HEK293 (cell line): ENCODE measurements at regions not wholly inside any gene's neighbourhood (a gene's known extent, or its start where the extent isn't known, plus 50 kb on each side); places are given as distances from the start of the nearest gene placed in this dataset.

ENCODE experiments used
- CTCF ChIA-PET: fragments of 350-600 bp; formaldehyde crosslinking; extraction: SDS; loops from one replicate; lab custom pipeline; 2021; ENCODE audit warnings: antibody characterized with exemption; lab: Yijun Ruan, JAX
- POLR2A ChIA-PET: fragments of 300-600 bp; formaldehyde crosslinking; extraction: SDS; loops from one replicate; lab custom pipeline; 2020; ENCODE audit warnings: antibody characterized with exemption, inconsistent platforms; lab: Yijun Ruan, JAX
- H3K27ac ChIP-seq: fragments of 200-500 bp; sonication (Bioruptor generic); 2 replicates; pipeline ENCODE4 v1.5.1; 2014; ENCODE audit warnings: low read depth, low read length, control low read depth, inconsistent platforms; ENCODE audit errors: extremely low read depth
- H3K36me3 ChIP-seq, 2 experiments: fragments of 200-500 bp in 1 of 2; sonication (Bioruptor generic) in 1 of 2; 1 replicate in 1 of 2; 2 replicates in 1 of 2; pipeline ENCODE4 v1.5.1; 2014 to 2017; ENCODE audit warnings: inconsistent platforms in 2 of 2, low read length in 2 of 2; ENCODE audit not compliant: control insufficient read depth in 2 of 2, insufficient read depth in 1 of 2
- H3K4me1 ChIP-seq: fragments of 200-500 bp; sonication (Bioruptor generic); 2 replicates; pipeline ENCODE4 v1.5.1; 2014; ENCODE audit warnings: mild to moderate bottlenecking, low read length, inconsistent platforms; ENCODE audit not compliant: control insufficient read depth, insufficient read depth
- H3K4me3 ChIP-seq: 2 replicates; pipeline ENCODE4 v1.5.1; 2011; ENCODE audit warnings: low read depth, mild to moderate bottlenecking, control low read depth, low read length, moderate library complexity
- H3K9me3 ChIP-seq: fragments of 200-500 bp; sonication (Bioruptor generic); 2 replicates; pipeline ENCODE4 v1.5.1; 2014; ENCODE audit warnings: low read depth, low read length, inconsistent platforms; ENCODE audit not compliant: control insufficient read depth, insufficient read depth
- KLF7 ChIP-seq: fragments of 450-650 bp; formaldehyde crosslinking; IDR thresholded peaks from 2 replicates; pipeline ENCODE4 v1.5.1; 2016; ENCODE audit warnings: missing biosample characterization, missing genetic modification characterization, borderline replicate concordance
- KLF9 ChIP-seq: fragments of 450-650 bp; formaldehyde crosslinking; IDR thresholded peaks from 2 replicates; pipeline ENCODE4 v1.5.1; 2016; ENCODE audit warnings: missing biosample characterization, missing genetic modification characterization, low read depth
- SALL2 ChIP-seq: fragments of 450-650 bp; formaldehyde crosslinking; IDR thresholded peaks from 2 replicates; pipeline ENCODE4 v1.5.0; 2017; ENCODE audit warnings: missing biosample characterization, mild to moderate bottlenecking, missing genetic modification characterization, borderline replicate concordance
- SP7 ChIP-seq: fragments of 450-650 bp; formaldehyde crosslinking; IDR thresholded peaks from 2 replicates; pipeline ENCODE4 v1.5.1; 2016; ENCODE audit warnings: missing biosample characterization, missing genetic modification characterization
- ZBTB20 ChIP-seq: fragments of 450-650 bp; formaldehyde crosslinking; IDR thresholded peaks from 2 replicates; pipeline ENCODE4 v1.5.1; 2016; ENCODE audit warnings: missing biosample characterization, missing genetic modification characterization
- ZFP37 ChIP-seq: fragments of 450-650 bp; formaldehyde crosslinking; IDR thresholded peaks from 2 replicates; pipeline ENCODE4 v1.5.1; 2016; ENCODE audit warnings: missing biosample characterization, missing genetic modification characterization
- ZNF10 ChIP-seq: fragments of 450-650 bp; formaldehyde crosslinking; IDR thresholded peaks from 2 replicates; pipeline ENCODE4 v1.5.1; 2017; ENCODE audit warnings: missing biosample characterization, missing genetic modification characterization
- ZNF223 ChIP-seq: fragments of 450-650 bp; formaldehyde crosslinking; IDR thresholded peaks from 2 replicates; pipeline ENCODE4 v1.5.1; 2016; ENCODE audit warnings: missing biosample characterization, missing genetic modification characterization
- ZNF37A ChIP-seq: fragments of 450-650 bp; IDR thresholded peaks from 2 replicates; pipeline ENCODE4 v1.5.1; 2018; ENCODE audit warnings: missing biosample characterization, missing genetic modification characterization
- ZNF391 ChIP-seq: fragments of 450-650 bp; formaldehyde crosslinking; IDR thresholded peaks from 2 replicates; pipeline ENCODE4 v1.5.1; 2016; ENCODE audit warnings: low read depth, missing biosample characterization, missing genetic modification characterization, borderline replicate concordance
- ZNF501 ChIP-seq: fragments of 450-650 bp; formaldehyde crosslinking; IDR thresholded peaks from 2 replicates; pipeline ENCODE4 v1.5.1; 2016; ENCODE audit warnings: missing biosample characterization, missing genetic modification characterization
- ZNF514 ChIP-seq: fragments of 450-650 bp; formaldehyde crosslinking; IDR thresholded peaks from 2 replicates; pipeline ENCODE4 v1.5.1; 2016; ENCODE audit warnings: missing biosample characterization, missing genetic modification characterization
- ZNF560 ChIP-seq: fragments of 450-650 bp; formaldehyde crosslinking; IDR thresholded peaks from 2 replicates; pipeline ENCODE4 v1.5.1; 2017; ENCODE audit warnings: missing biosample characterization, missing genetic modification characterization, borderline replicate concordance
- TF ChIP-seq, protein P1 (sequence below): fragments of 450-650 bp; formaldehyde crosslinking; optimal IDR thresholded peaks from 2 replicates; pipeline ENCODE3; 2016; ENCODE audit warnings: missing biosample characterization, mild to moderate bottlenecking, missing genetic modification characterization
- TF ChIP-seq, protein P2 (sequence below): fragments of 450-650 bp; formaldehyde crosslinking; IDR thresholded peaks from 2 replicates; pipeline ENCODE4 v1.5.1; 2016; ENCODE audit warnings: missing biosample characterization, missing genetic modification characterization
- TF ChIP-seq, protein P3 (sequence below): fragments of 450-650 bp; formaldehyde crosslinking; IDR thresholded peaks from 2 replicates; pipeline ENCODE4 v1.5.1; 2017; ENCODE audit warnings: missing biosample characterization, missing genetic modification characterization
- TF ChIP-seq, protein P4 (sequence below): fragments of 450-650 bp; formaldehyde crosslinking; IDR thresholded peaks from 2 replicates; pipeline ENCODE4 v1.5.1; 2016; ENCODE audit warnings: missing biosample characterization, missing genetic modification characterization
- TF ChIP-seq, protein P5 (sequence below): fragments of 450-650 bp; IDR thresholded peaks from 2 replicates; pipeline ENCODE4 v1.5.1; 2018; ENCODE audit warnings: missing biosample characterization, missing genetic modification characterization
- TF ChIP-seq, protein P6 (sequence below): fragments of 450-650 bp; formaldehyde crosslinking; IDR thresholded peaks from 2 replicates; pipeline ENCODE4 v1.5.1; 2016; ENCODE audit warnings: missing biosample characterization, missing genetic modification characterization

DNA sequence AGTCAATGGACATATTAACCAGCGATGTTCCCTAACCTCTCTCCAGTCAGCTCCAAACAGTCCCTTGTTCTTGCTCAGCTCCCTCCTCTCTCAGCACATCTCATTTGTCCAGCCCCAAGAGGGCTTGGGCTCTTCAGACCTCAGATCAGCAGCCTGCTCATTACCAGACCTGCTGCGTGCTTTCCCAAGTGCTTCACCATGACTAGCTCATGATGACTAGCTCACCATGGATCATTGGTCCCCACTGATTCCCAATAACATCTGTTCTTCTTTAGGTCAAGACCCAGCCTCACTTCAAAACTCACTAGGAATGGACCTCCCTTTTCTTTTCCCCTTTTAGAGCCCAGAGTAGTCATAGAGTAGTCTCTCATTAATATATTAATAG is 121.9 kb downstream of the SLC16A9 start:
- no peaks in the 10 kb centered on the region for H3K36me3 ChIP-seq
- TF ChIP-seq SP7 (tag by site-specific recombination), result no peak
- no peak for TF ChIP-seq KLF9
- no peak for TF ChIP-seq ZNF37A (tag by site-specific recombination)
- TF ChIP-seq, protein P1, sequence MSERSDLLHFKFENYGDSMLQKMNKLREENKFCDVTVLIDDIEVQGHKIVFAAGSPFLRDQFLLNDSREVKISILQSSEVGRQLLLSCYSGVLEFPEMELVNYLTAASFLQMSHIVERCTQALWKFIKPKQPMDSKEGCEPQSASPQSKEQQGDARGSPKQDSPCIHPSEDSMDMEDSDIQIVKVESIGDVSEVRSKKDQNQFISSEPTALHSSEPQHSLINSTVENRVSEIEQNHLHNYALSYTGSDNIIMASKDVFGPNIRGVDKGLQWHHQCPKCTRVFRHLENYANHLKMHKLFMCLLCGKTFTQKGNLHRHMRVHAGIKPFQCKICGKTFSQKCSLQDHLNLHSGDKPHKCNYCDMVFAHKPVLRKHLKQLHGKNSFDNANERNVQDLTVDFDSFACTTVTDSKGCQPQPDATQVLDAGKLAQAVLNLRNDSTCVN (tag by site-specific recombination), result no peak
- no peak for TF ChIP-seq ZNF391 (tag by site-specific recombination)
- TF ChIP-seq, protein P2, sequence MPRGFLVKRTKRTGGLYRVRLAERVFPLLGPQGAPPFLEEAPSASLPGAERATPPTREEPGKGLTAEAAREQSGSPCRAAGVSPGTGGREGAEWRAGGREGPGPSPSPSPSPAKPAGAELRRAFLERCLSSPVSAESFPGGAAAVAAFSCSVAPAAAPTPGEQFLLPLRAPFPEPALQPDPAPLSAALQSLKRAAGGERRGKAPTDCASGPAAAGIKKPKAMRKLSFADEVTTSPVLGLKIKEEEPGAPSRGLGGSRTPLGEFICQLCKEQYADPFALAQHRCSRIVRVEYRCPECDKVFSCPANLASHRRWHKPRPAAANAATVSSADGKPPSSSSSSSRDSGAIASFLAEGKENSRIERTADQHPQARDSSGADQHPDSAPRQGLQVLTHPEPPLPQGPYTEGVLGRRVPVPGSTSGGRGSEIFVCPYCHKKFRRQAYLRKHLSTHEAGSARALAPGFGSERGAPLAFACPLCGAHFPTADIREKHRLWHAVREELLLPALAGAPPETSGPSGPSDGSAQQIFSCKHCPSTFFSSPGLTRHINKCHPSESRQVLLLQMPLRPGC, result no peak
- TF ChIP-seq ZFP37 (tag by site-specific recombination), result no peak
- no peak for TF ChIP-seq ZNF560
- TF ChIP-seq ZNF223 (tag by site-specific recombination), result no peak
- TF ChIP-seq KLF7 (tag by site-specific recombination), result no peak
- TF ChIP-seq ZNF514, result no peak
- TF ChIP-seq, protein P3, sequence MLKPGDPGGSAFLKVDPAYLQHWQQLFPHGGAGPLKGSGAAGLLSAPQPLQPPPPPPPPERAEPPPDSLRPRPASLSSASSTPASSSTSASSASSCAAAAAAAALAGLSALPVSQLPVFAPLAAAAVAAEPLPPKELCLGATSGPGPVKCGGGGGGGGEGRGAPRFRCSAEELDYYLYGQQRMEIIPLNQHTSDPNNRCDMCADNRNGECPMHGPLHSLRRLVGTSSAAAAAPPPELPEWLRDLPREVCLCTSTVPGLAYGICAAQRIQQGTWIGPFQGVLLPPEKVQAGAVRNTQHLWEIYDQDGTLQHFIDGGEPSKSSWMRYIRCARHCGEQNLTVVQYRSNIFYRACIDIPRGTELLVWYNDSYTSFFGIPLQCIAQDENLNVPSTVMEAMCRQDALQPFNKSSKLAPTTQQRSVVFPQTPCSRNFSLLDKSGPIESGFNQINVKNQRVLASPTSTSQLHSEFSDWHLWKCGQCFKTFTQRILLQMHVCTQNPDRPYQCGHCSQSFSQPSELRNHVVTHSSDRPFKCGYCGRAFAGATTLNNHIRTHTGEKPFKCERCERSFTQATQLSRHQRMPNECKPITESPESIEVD (tag by site-specific recombination), result no peak
- no peak for TF ChIP-seq ZBTB20 (tag by site-specific recombination)
- TF ChIP-seq ZNF10 (tag by site-specific recombination), result no peak
- TF ChIP-seq SALL2 (tag by site-specific recombination), result no peak
- TF ChIP-seq, protein P4, sequence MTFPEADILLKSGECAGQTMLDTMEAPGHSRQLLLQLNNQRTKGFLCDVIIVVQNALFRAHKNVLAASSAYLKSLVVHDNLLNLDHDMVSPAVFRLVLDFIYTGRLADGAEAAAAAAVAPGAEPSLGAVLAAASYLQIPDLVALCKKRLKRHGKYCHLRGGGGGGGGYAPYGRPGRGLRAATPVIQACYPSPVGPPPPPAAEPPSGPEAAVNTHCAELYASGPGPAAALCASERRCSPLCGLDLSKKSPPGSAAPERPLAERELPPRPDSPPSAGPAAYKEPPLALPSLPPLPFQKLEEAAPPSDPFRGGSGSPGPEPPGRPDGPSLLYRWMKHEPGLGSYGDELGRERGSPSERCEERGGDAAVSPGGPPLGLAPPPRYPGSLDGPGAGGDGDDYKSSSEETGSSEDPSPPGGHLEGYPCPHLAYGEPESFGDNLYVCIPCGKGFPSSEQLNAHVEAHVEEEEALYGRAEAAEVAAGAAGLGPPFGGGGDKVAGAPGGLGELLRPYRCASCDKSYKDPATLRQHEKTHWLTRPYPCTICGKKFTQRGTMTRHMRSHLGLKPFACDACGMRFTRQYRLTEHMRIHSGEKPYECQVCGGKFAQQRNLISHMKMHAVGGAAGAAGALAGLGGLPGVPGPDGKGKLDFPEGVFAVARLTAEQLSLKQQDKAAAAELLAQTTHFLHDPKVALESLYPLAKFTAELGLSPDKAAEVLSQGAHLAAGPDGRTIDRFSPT, result no peak
- TF ChIP-seq, protein P5, sequence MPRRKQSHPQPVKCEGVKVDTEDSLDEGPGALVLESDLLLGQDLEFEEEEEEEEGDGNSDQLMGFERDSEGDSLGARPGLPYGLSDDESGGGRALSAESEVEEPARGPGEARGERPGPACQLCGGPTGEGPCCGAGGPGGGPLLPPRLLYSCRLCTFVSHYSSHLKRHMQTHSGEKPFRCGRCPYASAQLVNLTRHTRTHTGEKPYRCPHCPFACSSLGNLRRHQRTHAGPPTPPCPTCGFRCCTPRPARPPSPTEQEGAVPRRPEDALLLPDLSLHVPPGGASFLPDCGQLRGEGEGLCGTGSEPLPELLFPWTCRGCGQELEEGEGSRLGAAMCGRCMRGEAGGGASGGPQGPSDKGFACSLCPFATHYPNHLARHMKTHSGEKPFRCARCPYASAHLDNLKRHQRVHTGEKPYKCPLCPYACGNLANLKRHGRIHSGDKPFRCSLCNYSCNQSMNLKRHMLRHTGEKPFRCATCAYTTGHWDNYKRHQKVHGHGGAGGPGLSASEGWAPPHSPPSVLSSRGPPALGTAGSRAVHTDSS (tag by site-specific recombination), result no peak
- no peak for TF ChIP-seq ZNF501
- TF ChIP-seq, protein P6, sequence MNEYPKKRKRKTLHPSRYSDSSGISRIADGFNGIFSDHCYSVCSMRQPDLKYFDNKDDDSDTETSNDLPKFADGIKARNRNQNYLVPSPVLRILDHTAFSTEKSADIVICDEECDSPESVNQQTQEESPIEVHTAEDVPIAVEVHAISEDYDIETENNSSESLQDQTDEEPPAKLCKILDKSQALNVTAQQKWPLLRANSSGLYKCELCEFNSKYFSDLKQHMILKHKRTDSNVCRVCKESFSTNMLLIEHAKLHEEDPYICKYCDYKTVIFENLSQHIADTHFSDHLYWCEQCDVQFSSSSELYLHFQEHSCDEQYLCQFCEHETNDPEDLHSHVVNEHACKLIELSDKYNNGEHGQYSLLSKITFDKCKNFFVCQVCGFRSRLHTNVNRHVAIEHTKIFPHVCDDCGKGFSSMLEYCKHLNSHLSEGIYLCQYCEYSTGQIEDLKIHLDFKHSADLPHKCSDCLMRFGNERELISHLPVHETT, result no peak
- H3K27ac ChIP-seq, result no peak overlapping the region
- no peaks in the 10 kb centered on the region for H3K4me1 ChIP-seq
- ChIA-PET CTCF (interaction anchor here (0.6 to 2.2 kb wide), 6 partner anchors 11 to 350 kb away, joined by 3 to 7 read pairs (median 4); no protein-coding TSS in a partner anchor), POLR2A (no interaction called here)
- no peaks in the 10 kb centered on the region for H3K9me3 ChIP-seq
- no peak overlapping the region for H3K4me3 ChIP-seq
